IMR-90 (cell line): ENCODE measurements at regions not wholly inside any gene's neighbourhood (a gene's known extent, or its start where the extent isn't known, plus 50 kb on each side); places are given as distances from the start of the nearest gene placed in this dataset.

ENCODE experiments used
- BHLHE40 ChIP-seq: fragments of 150-350 bp; IDR thresholded peaks from 2 replicates; pipeline ENCODE4 v1.6.1; 2016; ENCODE audit warnings: mild to moderate bottlenecking, low read depth, low read length
- CEBPB ChIP-seq: IDR thresholded peaks from 2 replicates; pipeline ENCODE4 v1.6.1; 2012; ENCODE audit warnings: low read depth, low read length, improper control_type of control experiment
- CTCF ChIP-seq: conservative IDR thresholded peaks from 2 replicates; pipeline ENCODE4 v1.5.1; 2012; ENCODE audit warnings: mild to moderate bottlenecking, low read depth, low read length, improper control_type of control experiment
- FOS ChIP-seq: fragments of 150-350 bp; IDR thresholded peaks from 2 replicates; pipeline ENCODE4 v1.6.1; 2016; ENCODE audit warnings: low read depth, low read length
- MAFK ChIP-seq: IDR thresholded peaks from 2 replicates; pipeline ENCODE4 v1.6.1; 2012; ENCODE audit warnings: low read depth, low read length, improper control_type of control experiment
- MAZ ChIP-seq: IDR thresholded peaks from 2 replicates; pipeline ENCODE4 v1.6.1; 2012; ENCODE audit warnings: low read depth, mild to moderate bottlenecking, low read length, improper control_type of control experiment, moderate library complexity, borderline replicate concordance
- POLR2A ChIP-seq: IDR thresholded peaks from 2 replicates; pipeline ENCODE4 v1.6.1; 2012; ENCODE audit warnings: mild to moderate bottlenecking, low read depth, low read length
- RAD21 ChIP-seq: IDR thresholded peaks from 2 replicates; pipeline ENCODE4 v1.6.1; 2012; ENCODE audit warnings: low read length, improper control_type of control experiment
- RCOR1 ChIP-seq: IDR thresholded peaks from 2 replicates; pipeline ENCODE4 v1.6.1; 2012; ENCODE audit warnings: mild to moderate bottlenecking, low read length, improper control_type of control experiment; ENCODE audit not compliant: insufficient replicate concordance
- RFX5 ChIP-seq: IDR thresholded peaks from 2 replicates; pipeline ENCODE4 v1.8.0; 2012; ENCODE audit warnings: low read depth, mild to moderate bottlenecking, low read length, moderate library complexity
- USF2 ChIP-seq: fragments of 150-350 bp; IDR thresholded peaks from 2 replicates; pipeline ENCODE4 v1.6.1; 2017; ENCODE audit warnings: mild to moderate bottlenecking, antibody characterized with exemption, low read length, low read depth
- TF ChIP-seq, protein P1 (sequence below): fragments of 150-350 bp; IDR thresholded peaks from 2 replicates; pipeline ENCODE4 v1.6.1; 2016; ENCODE audit warnings: low read depth, mild to moderate bottlenecking, low read length, moderate library complexity, borderline replicate concordance

GRCh38 chr3:70880421-70880820, 568.0 kb upstream of the MDFIC2 start:
- no peak for TF ChIP-seq POLR2A
- no peak for TF ChIP-seq CTCF
- TF ChIP-seq RAD21: no peak
- no peak for TF ChIP-seq RFX5
- no peak for TF ChIP-seq RCOR1
- TF ChIP-seq CEBPB: no peak
- no peak for TF ChIP-seq USF2
- no peak for TF ChIP-seq MAFK
- TF ChIP-seq, protein P1, sequence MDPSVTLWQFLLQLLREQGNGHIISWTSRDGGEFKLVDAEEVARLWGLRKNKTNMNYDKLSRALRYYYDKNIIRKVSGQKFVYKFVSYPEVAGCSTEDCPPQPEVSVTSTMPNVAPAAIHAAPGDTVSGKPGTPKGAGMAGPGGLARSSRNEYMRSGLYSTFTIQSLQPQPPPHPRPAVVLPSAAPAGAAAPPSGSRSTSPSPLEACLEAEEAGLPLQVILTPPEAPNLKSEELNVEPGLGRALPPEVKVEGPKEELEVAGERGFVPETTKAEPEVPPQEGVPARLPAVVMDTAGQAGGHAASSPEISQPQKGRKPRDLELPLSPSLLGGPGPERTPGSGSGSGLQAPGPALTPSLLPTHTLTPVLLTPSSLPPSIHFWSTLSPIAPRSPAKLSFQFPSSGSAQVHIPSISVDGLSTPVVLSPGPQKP: no peak
- TF ChIP-seq MAZ: no peak
- no peak for TF ChIP-seq BHLHE40
- no peak for TF ChIP-seq FOS
